ENCODE measurements at regions not wholly inside any gene's neighbourhood (a gene's known extent, or its start where the extent isn't known, plus 50 kb on each side); places are given as distances from the start of the nearest gene placed in this dataset.

- ATAC-seq = no peak
- no peak for TF ChIP-seq GLIS3 (CRISPR knock-in tag; IDR thresholded peaks at IDR 0.05)
- no peak for TF ChIP-seq SNAI2 (CRISPR knock-in tag; IDR thresholded peaks at IDR 0.05)
- TF ChIP-seq TCF4 (CRISPR knock-in tag; IDR thresholded peaks at IDR 0.05; ENCODE audit: borderline replicate concordance) = no peak
- TF ChIP-seq TOX (CRISPR knock-in tag; IDR thresholded peaks at IDR 0.05; ENCODE audit: borderline replicate concordance) = no peak
- no peak for TF ChIP-seq ZFP30 (CRISPR knock-in tag; IDR thresholded peaks at IDR 0.05)
- TF ChIP-seq OSR1 (CRISPR knock-in tag; IDR thresholded peaks at IDR 0.05) = no peak
- TF ChIP-seq CREB5 (CRISPR knock-in tag; IDR thresholded peaks at IDR 0.05; ENCODE audit: low read depth) = no peak
- TF ChIP-seq ZC3H10 (CRISPR knock-in tag; IDR thresholded peaks at IDR 0.05) = no peak
- TF ChIP-seq RARB (CRISPR knock-in tag; IDR thresholded peaks at IDR 0.05) = no peak
- TF ChIP-seq ZNF70 (CRISPR knock-in tag; IDR thresholded peaks at IDR 0.05) = no peak
- TF ChIP-seq POU6F1 (CRISPR knock-in tag; IDR thresholded peaks at IDR 0.05; ENCODE audit: borderline replicate concordance, low read depth) = no peak
- TF ChIP-seq ESRRG (CRISPR knock-in tag; IDR thresholded peaks at IDR 0.05) = no peak
Observed at GRCh38 chr5:25453500-25453899, 808.7 kb upstream of the CDH10 start.

DNA sequence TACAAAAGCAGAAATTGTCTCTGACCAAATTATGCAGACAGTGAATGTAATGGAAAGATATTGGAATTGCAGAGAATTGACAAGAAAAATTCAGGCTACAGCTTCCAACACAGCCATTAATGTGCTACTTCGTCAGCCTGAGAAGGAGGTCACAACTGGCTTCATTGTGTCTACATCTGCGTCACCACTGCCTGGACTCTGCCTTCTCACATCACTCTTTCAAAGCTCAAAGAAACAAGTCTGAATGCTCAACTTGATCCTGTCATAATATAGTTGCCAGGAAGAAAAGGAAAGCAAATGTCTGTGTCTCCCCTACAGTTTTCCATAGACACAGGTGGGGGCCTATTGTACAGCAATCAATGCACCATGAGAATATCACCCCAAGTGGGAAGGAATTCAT lies 806.5 kb upstream of the CDH10 start:
- ATAC-seq = no peak
- TF ChIP-seq BACH2 (CRISPR knock-in tag; IDR thresholded peaks at IDR 0.05; ENCODE audit: borderline replicate concordance) = no peak
- no peak for TF ChIP-seq TOX (CRISPR knock-in tag; IDR thresholded peaks at IDR 0.05; ENCODE audit: borderline replicate concordance)
- TF ChIP-seq, protein P1, sequence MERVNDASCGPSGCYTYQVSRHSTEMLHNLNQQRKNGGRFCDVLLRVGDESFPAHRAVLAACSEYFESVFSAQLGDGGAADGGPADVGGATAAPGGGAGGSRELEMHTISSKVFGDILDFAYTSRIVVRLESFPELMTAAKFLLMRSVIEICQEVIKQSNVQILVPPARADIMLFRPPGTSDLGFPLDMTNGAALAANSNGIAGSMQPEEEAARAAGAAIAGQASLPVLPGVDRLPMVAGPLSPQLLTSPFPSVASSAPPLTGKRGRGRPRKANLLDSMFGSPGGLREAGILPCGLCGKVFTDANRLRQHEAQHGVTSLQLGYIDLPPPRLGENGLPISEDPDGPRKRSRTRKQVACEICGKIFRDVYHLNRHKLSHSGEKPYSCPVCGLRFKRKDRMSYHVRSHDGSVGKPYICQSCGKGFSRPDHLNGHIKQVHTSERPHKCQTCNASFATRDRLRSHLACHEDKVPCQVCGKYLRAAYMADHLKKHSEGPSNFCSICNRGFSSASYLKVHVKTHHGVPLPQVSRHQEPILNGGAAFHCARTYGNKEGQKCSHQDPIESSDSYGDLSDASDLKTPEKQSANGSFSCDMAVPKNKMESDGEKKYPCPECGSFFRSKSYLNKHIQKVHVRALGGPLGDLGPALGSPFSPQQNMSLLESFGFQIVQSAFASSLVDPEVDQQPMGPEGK (CRISPR knock-in tag; IDR thresholded peaks at IDR 0.05; ENCODE audit: borderline replicate concordance) = no peak
- no peak for TF ChIP-seq OSR1 (CRISPR knock-in tag; IDR thresholded peaks at IDR 0.05)
- TF ChIP-seq, protein P2, sequence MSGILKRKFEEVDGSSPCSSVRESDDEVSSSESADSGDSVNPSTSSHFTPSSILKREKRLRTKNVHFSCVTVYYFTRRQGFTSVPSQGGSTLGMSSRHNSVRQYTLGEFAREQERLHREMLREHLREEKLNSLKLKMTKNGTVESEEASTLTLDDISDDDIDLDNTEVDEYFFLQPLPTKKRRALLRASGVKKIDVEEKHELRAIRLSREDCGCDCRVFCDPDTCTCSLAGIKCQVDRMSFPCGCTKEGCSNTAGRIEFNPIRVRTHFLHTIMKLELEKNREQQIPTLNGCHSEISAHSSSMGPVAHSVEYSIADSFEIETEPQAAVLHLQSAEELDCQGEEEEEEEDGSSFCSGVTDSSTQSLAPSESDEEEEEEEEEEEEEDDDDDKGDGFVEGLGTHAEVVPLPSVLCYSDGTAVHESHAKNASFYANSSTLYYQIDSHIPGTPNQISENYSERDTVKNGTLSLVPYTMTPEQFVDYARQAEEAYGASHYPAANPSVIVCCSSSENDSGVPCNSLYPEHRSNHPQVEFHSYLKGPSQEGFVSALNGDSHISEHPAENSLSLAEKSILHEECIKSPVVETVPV (CRISPR knock-in tag; IDR thresholded peaks at IDR 0.05) = no peak
- no peak for TF ChIP-seq TSHZ2 (CRISPR knock-in tag; IDR thresholded peaks at IDR 0.05)

GRCh38 chr5:25448646-25449045 lies 803.9 kb upstream of the CDH10 start:
- no peak for ATAC-seq
- TF ChIP-seq PPARA (CRISPR knock-in tag; IDR thresholded peaks at IDR 0.05; ENCODE audit: borderline replicate concordance) = no peak
- no peak for TF ChIP-seq ZFP30 (CRISPR knock-in tag; IDR thresholded peaks at IDR 0.05)
- no peak for TF ChIP-seq ARNTL (CRISPR knock-in tag; IDR thresholded peaks at IDR 0.05; ENCODE audit: borderline replicate concordance, low read depth)
- TF ChIP-seq, protein P1 (CRISPR knock-in tag; IDR thresholded peaks at IDR 0.05; ENCODE audit: borderline replicate concordance) = no peak
- TF ChIP-seq SNAI2 (CRISPR knock-in tag; IDR thresholded peaks at IDR 0.05) = no peak
- TF ChIP-seq CREB5 (CRISPR knock-in tag; IDR thresholded peaks at IDR 0.05; ENCODE audit: low read depth) = no peak
- TF ChIP-seq ZNF8 (CRISPR knock-in tag; IDR thresholded peaks at IDR 0.05) = no peak
- no peak for TF ChIP-seq ZFP3 (CRISPR knock-in tag; IDR thresholded peaks at IDR 0.05)
- TF ChIP-seq POU6F1 (CRISPR knock-in tag; IDR thresholded peaks at IDR 0.05; ENCODE audit: borderline replicate concordance, low read depth) = no peak
- no peak for TF ChIP-seq TCF4 (CRISPR knock-in tag; IDR thresholded peaks at IDR 0.05; ENCODE audit: borderline replicate concordance)
- TF ChIP-seq, protein P2 (CRISPR knock-in tag; IDR thresholded peaks at IDR 0.05) = no peak
- no peak for TF ChIP-seq GLIS3 (CRISPR knock-in tag; IDR thresholded peaks at IDR 0.05)
- no peak for TF ChIP-seq ZC3H10 (CRISPR knock-in tag; IDR thresholded peaks at IDR 0.05)
- no peak for TF ChIP-seq ZNF70 (CRISPR knock-in tag; IDR thresholded peaks at IDR 0.05)
- no peak for TF ChIP-seq CSDC2 (CRISPR knock-in tag; IDR thresholded peaks at IDR 0.05)
- TF ChIP-seq RARB (CRISPR knock-in tag; IDR thresholded peaks at IDR 0.05) = no peak
- no peak for TF ChIP-seq OSR1 (CRISPR knock-in tag; IDR thresholded peaks at IDR 0.05)

Measured in SK-N-SH treated with all-trans-retinoic acid at 6 μM for 48 hours (cell line).